ENCODE measurements at regions not wholly inside any gene's neighbourhood (a gene's known extent, or its start where the extent isn't known, plus 50 kb on each side); places are given as distances from the start of the nearest gene placed in this dataset.

DNA sequence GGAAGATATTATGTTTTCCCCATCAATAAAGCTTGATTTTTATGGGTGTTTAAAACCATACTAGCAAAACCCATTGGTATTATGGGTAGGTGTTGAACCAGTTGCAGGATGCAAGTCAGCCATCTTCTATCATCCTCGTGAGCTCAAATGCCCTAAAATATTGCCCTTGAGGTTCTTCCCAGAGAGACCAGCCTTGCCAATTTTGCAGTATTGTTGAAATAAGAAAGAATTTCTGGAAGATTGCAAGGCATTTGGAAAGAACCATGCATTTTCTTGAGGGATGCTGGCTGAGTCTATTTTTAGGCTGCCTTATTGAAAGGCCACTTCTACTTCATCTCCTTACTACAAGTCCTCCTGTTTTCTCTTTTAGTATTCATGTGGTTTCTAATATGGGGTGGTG lies 60.9 kb upstream of the SOD3 start:
- TF ChIP-seq CTCF (IDR thresholded peaks at IDR 0.05), result no peak

DNA sequence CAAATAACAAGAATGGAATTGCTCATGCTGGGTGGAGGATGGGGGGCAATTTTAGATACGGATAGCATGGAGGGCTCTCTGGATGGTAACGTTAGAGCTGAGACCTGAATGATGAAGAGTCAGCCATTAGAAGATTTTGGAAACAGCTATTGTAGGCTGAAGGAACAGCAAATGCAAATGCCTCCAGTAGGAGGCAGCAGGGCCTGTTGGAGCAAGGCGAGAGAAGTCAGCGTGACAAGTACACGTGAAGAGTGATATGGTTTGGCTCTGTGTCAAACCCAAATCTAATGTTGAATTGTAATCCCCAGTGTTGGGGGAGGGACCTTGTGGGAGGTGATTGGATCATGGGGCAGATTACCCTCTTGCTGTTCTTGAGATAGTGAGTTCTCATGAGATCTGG lies 59.3 kb upstream of the SOD3 start:
- Mint-ChIP-seq H3K27me3 (ENCODE audit: low read depth) (no peaks in the 10 kb centered on the region), H3K9me3 (ENCODE audit: low read depth) (peaks cover 11% of the 10 kb centered on the region), H3K27ac (ENCODE audit: unreplicated experiment) (no peak overlapping the region), H3K4me3 (ENCODE audit: unreplicated experiment) (no peak overlapping the region), H3K36me3 (ENCODE audit: low read depth) (peaks cover 4% of the 10 kb centered on the region), H3K4me1 (ENCODE audit: low read depth) (peaks cover 20% of the 10 kb centered on the region)
- DNase-seq (ENCODE audit: low spot score), result no peak
- peak; percentile 61 for TF ChIP-seq CTCF (IDR thresholded peaks at IDR 0.05)

More for the DNA sequence above, 60.9 kb upstream of the SOD3 start:
- Mint-ChIP-seq H3K27ac (ENCODE audit: unreplicated experiment) (peak overlapping the region; percentile 20), H3K27me3 (ENCODE audit: low read depth) (no peaks in the 10 kb centered on the region), H3K36me3 (ENCODE audit: low read depth) (peaks cover 4% of the 10 kb centered on the region), H3K4me3 (ENCODE audit: unreplicated experiment) (no peak overlapping the region), H3K4me1 (ENCODE audit: low read depth) (peaks cover 20% of the 10 kb centered on the region), H3K9me3 (ENCODE audit: low read depth) (peaks cover 11% of the 10 kb centered on the region)
- no peak for DNase-seq (ENCODE audit: low spot score)

GRCh38 chr4:24741910-24742309 lies 53.5 kb upstream of the SOD3 start:
- no peak overlapping the region for H3K27ac Mint-ChIP-seq (ENCODE audit: unreplicated experiment)
- TF ChIP-seq CTCF (IDR thresholded peaks at IDR 0.05), result no peak
- peaks cover 8% of the 10 kb centered on the region for H3K9me3 Mint-ChIP-seq (ENCODE audit: low read depth)
- H3K27me3 Mint-ChIP-seq (ENCODE audit: low read depth), result no peaks in the 10 kb centered on the region
- no peak for DNase-seq (ENCODE audit: low spot score)
- peaks cover 20% of the 10 kb centered on the region for H3K4me1 Mint-ChIP-seq (ENCODE audit: low read depth)
- peaks cover 4% of the 10 kb centered on the region for H3K36me3 Mint-ChIP-seq (ENCODE audit: low read depth)
- no peak overlapping the region for H3K4me3 Mint-ChIP-seq (ENCODE audit: unreplicated experiment)

- peaks cover 4% of the 10 kb centered on the region for H3K9me3 Mint-ChIP-seq (ENCODE audit: low read depth)
- no peak for TF ChIP-seq CTCF (IDR thresholded peaks at IDR 0.05)
- no peak overlapping the region for H3K4me3 Mint-ChIP-seq (ENCODE audit: unreplicated experiment)
- DNase-seq (ENCODE audit: low spot score), result no peak
- peaks cover 20% of the 10 kb centered on the region for H3K4me1 Mint-ChIP-seq (ENCODE audit: low read depth)
- no peak overlapping the region for H3K27ac Mint-ChIP-seq (ENCODE audit: unreplicated experiment)
- no peaks in the 10 kb centered on the region for H3K27me3 Mint-ChIP-seq (ENCODE audit: low read depth)
- H3K36me3 Mint-ChIP-seq (ENCODE audit: low read depth), result no peaks in the 10 kb centered on the region
Observed at GRCh38 chr4:24742335-24742734, 53.0 kb upstream of the SOD3 start.

GRCh38 chr4:24742773-24743172 lies 52.6 kb upstream of the SOD3 start:
- Mint-ChIP-seq H3K9me3 (ENCODE audit: low read depth) (peaks cover 1% of the 10 kb centered on the region), H3K27me3 (ENCODE audit: low read depth) (no peaks in the 10 kb centered on the region), H3K27ac (ENCODE audit: unreplicated experiment) (no peak overlapping the region), H3K4me3 (ENCODE audit: unreplicated experiment) (no peak overlapping the region), H3K4me1 (ENCODE audit: low read depth) (peaks cover 20% of the 10 kb centered on the region), H3K36me3 (ENCODE audit: low read depth) (no peaks in the 10 kb centered on the region)
- DNase-seq (ENCODE audit: low spot score), result no peak
- TF ChIP-seq CTCF (IDR thresholded peaks at IDR 0.05), result no peak

Measured in chondrocyte (in vitro differentiated cells).